Mesothelial cell of epicardium (in vitro differentiated cells): ENCODE measurements at regions not wholly inside any gene's neighbourhood (a gene's known extent, or its start where the extent isn't known, plus 50 kb on each side); places are given as distances from the start of the nearest gene placed in this dataset.

Source experiments
- DNase-seq, 2 experiments: peaks; one replicate each; pipeline ENCODE4 v3.0.0; 2021; ENCODE audit warnings: low spot score in 2 of 2; ENCODE audit not compliant: unreplicated experiment in 2 of 2
- H3K27ac Mint-ChIP-seq: 2 replicates; pipeline ENCODE4 v1.8.0; 2021; ENCODE audit warnings: mixed read lengths
- H3K27me3 Mint-ChIP-seq: 2 replicates; pipeline ENCODE4 v1.8.0; 2021; ENCODE audit warnings: low read depth, mixed read lengths
- H3K36me3 Mint-ChIP-seq: 2 replicates; pipeline ENCODE4 v1.8.0; 2021; ENCODE audit warnings: mixed read lengths
- H3K4me1 Mint-ChIP-seq: 2 replicates; pipeline ENCODE4 v1.8.0; 2021; ENCODE audit warnings: mixed read lengths
- H3K4me3 Mint-ChIP-seq: 2 replicates; pipeline ENCODE4 v1.8.0; 2021; ENCODE audit warnings: mild to moderate bottlenecking, moderate library complexity, mixed read lengths
- H3K9me3 Mint-ChIP-seq: 2 replicates; pipeline ENCODE4 v1.8.0; 2021; ENCODE audit warnings: mixed read lengths
- CTCF ChIP-seq: fragments of 200-600 bp; sonication (generic); IDR thresholded peaks from one replicate; pipeline ENCODE4 v1.5.0; 2021; ENCODE audit warnings: antibody characterized with exemption; ENCODE audit not compliant: unreplicated experiment

DNA sequence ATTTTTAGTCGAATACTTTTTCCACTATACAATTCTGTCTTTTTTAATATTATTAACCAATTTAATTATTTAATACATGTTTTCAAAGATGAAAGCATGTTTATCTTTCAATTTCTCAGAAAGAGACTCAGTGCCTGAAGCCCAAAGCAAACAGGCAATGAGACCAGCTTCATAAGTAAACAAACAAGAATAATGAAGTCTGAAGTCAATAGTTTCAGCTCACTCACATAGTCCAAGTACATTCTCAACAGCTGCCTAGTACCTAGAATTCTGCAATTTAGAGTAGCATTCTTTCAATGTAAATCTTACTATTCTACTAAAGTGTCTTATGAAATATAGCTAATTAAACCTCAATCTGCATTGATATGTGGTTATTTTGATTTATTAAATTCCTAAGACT is 626.5 kb upstream of the NRSN1 start:
- Mint-ChIP-seq H3K4me3 (no peak overlapping the region), H3K27me3 (no peaks in the 10 kb centered on the region), H3K4me1 (peaks cover 12% of the 10 kb centered on the region), H3K36me3 (no peaks in the 10 kb centered on the region), H3K27ac (no peak overlapping the region), H3K9me3 (peaks cover 12% of the 10 kb centered on the region)
- no peak for DNase-seq
- TF ChIP-seq CTCF: no peak

DNA sequence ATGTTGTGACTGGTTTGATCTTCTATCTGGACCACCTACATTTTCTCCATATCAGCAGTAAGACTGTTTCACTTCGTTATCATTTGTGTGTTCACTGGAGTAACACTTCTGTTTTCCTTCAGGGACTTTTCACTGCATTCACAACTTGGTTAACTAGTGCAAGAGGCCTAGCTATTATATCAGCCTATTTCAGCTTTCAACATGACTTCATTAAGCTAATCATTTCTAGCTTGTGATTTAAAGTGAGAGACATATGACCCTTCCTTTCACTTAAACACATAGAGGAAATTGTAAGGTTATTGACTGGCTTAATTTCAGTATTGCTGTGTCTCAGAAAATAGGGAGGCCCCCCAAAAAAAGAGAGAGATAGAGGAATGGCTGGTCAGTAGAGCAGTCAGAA is 622.8 kb upstream of the NRSN1 start:
- Mint-ChIP-seq H3K27ac (no peak overlapping the region), H3K9me3 (peaks cover 12% of the 10 kb centered on the region), H3K4me3 (no peak overlapping the region), H3K27me3 (no peaks in the 10 kb centered on the region), H3K4me1 (peaks cover 7% of the 10 kb centered on the region), H3K36me3 (no peaks in the 10 kb centered on the region)
- no peak for DNase-seq
- no peak for TF ChIP-seq CTCF

- no peak for DNase-seq
- no peaks in the 10 kb centered on the region for H3K27me3 Mint-ChIP-seq
- TF ChIP-seq CTCF: no peak
- H3K36me3 Mint-ChIP-seq: no peaks in the 10 kb centered on the region
- no peak overlapping the region for H3K27ac Mint-ChIP-seq
- no peak overlapping the region for H3K4me3 Mint-ChIP-seq
- H3K4me1 Mint-ChIP-seq: no peaks in the 10 kb centered on the region
- peaks cover 12% of the 10 kb centered on the region for H3K9me3 Mint-ChIP-seq
Measured at GRCh38 chr6:23505026-23505425, 621.0 kb upstream of the NRSN1 start.

GRCh38 chr6:23510778-23511510 is 615.1 kb upstream of the NRSN1 start:
- DNase-seq: no peak
- Mint-ChIP-seq H3K27ac (no peak overlapping the region), H3K4me1 (peaks cover 8% of the 10 kb centered on the region), H3K9me3 (no peaks in the 10 kb centered on the region), H3K27me3 (no peaks in the 10 kb centered on the region), H3K4me3 (no peak overlapping the region), H3K36me3 (no peaks in the 10 kb centered on the region)
- no peak for TF ChIP-seq CTCF

- Mint-ChIP-seq H3K4me1 (peaks cover 8% of the 10 kb centered on the region), H3K27me3 (no peaks in the 10 kb centered on the region), H3K27ac (no peak overlapping the region), H3K4me3 (no peak overlapping the region), H3K36me3 (no peaks in the 10 kb centered on the region), H3K9me3 (no peaks in the 10 kb centered on the region)
- TF ChIP-seq CTCF: no peak
- no peak for DNase-seq
Measured at GRCh38 chr6:23511817-23512216, 614.2 kb upstream of the NRSN1 start.

GRCh38 chr6:23518294-23518693 is 607.7 kb upstream of the NRSN1 start:
- no peak for TF ChIP-seq CTCF
- Mint-ChIP-seq H3K4me1 (peaks cover 6% of the 10 kb centered on the region), H3K27ac (no peak overlapping the region), H3K36me3 (no peaks in the 10 kb centered on the region), H3K9me3 (no peaks in the 10 kb centered on the region), H3K27me3 (no peaks in the 10 kb centered on the region), H3K4me3 (no peak overlapping the region)
- DNase-seq: no peak
